Endothelial cell of umbilical vein (primary cell): ENCODE measurements at regions not wholly inside any gene's neighbourhood (a gene's known extent, or its start where the extent isn't known, plus 50 kb on each side); places are given as distances from the start of the nearest gene placed in this dataset.

Source experiments
- BruUV-seq: library from RNA; stranded (reverse); fragments of 400-500 nt; replicated peaks from 2 replicates; lab custom pipeline; 2021; lab: Mats Ljungman, UMichigan
- CTCF ChIA-PET: fragments of 300-600, 350-600 bp; sonication (Branson Sonifier 250); formaldehyde crosslinking; loops from one replicate; lab custom pipeline; 2021; ENCODE audit warnings: antibody characterized with exemption, inconsistent platforms; lab: Charles Lee
- POLR2A ChIA-PET: fragments of 300-600, 350-600 bp; sonication (Branson Sonifier 250); formaldehyde crosslinking; loops from one replicate; lab custom pipeline; 2021; ENCODE audit warnings: antibody characterized with exemption, inconsistent platforms; lab: Charles Lee
- DNase-seq: peaks from one replicate; pipeline ENCODE4 v3.0.0-alpha.2; 2011; ENCODE audit warnings: low read depth, low spot score
- FAIRE-seq: peaks from 2 replicates; lab custom pipeline; 2011; peaks lifted over from hg19 to GRCh38; lab: Jason Lieb, UNC
- H2AFZ ChIP-seq: 2 replicates; pipeline ENCODE4 v1.6.0; 2012; ENCODE audit warnings: low read depth, low read length, control low read depth, inconsistent platforms
- H3K27ac ChIP-seq: 2 replicates; pipeline ENCODE4 v1.5.1; 2011; ENCODE audit warnings: low read depth, mild to moderate bottlenecking, control low read depth, low read length, moderate library complexity; ENCODE audit not compliant: insufficient read depth
- H3K27me3 ChIP-seq, 2 experiments: 2 replicates each; pipeline versions ENCODE4 v1.6.0 to v1.6.1; 2011; ENCODE audit warnings: low read length in 2 of 2, mixed read lengths in 1 of 2; ENCODE audit not compliant: control insufficient read depth in 2 of 2, insufficient read depth in 2 of 2
- H3K36me3 ChIP-seq, 2 experiments: 2 replicates in 1 of 2; 3 replicates in 1 of 2; pipeline ENCODE4 v1.5.1; 2011; ENCODE audit warnings: low read length in 2 of 2, mild to moderate bottlenecking in 1 of 2, moderate library complexity in 1 of 2; ENCODE audit not compliant: control insufficient read depth in 2 of 2, insufficient read depth in 2 of 2; ENCODE audit errors: extremely low read depth in 1 of 2
- H3K4me1 ChIP-seq: 3 replicates; pipeline ENCODE4 v1.5.1; 2011; ENCODE audit warnings: mild to moderate bottlenecking, low read length; ENCODE audit not compliant: control insufficient read depth, insufficient read depth; ENCODE audit errors: extremely low read depth
- H3K4me2 ChIP-seq: 2 replicates; pipeline ENCODE4 v1.6.1; 2011; ENCODE audit warnings: low read length, control low read depth, mixed read lengths; ENCODE audit not compliant: insufficient read depth
- H3K4me3 ChIP-seq, 3 experiments: fragments of 200-600 bp in 1 of 3; sonication (generic), shearing (Covaris generic) in 1 of 3; replicated peaks in 1 of 3; 2 replicates each; pipeline ENCODE4 v1.5.1; 2011 to 2016; ENCODE audit warnings: control low read depth in 3 of 3, low read length in 3 of 3, mild to moderate bottlenecking in 2 of 3, inconsistent platforms in 1 of 3, low read depth in 1 of 3, moderate library complexity in 1 of 3; ENCODE audit not compliant: insufficient read depth in 1 of 3
- H3K79me2 ChIP-seq: 2 replicates; pipeline ENCODE4 v1.6.0; 2012; ENCODE audit warnings: low read length, inconsistent platforms; ENCODE audit not compliant: control insufficient read depth, insufficient read depth
- H3K9ac ChIP-seq: replicated peaks from 2 replicates; pipeline ENCODE3; 2011; ENCODE audit warnings: low read length, control low read depth; ENCODE audit not compliant: insufficient read depth; ENCODE audit errors: extremely low read depth
- H3K9me1 ChIP-seq: replicated peaks from 3 replicates; pipeline ENCODE4 v1.6.0; 2011; ENCODE audit warnings: mild to moderate bottlenecking, low read length; ENCODE audit not compliant: control insufficient read depth, insufficient read depth; ENCODE audit errors: extremely low read depth
- H3K9me3 ChIP-seq: replicated peaks from 2 replicates; pipeline ENCODE4 v1.5.1; 2012; ENCODE audit warnings: low read length, inconsistent platforms; ENCODE audit not compliant: control insufficient read depth, insufficient read depth
- H4K20me1 ChIP-seq: replicated peaks from 2 replicates; pipeline ENCODE3; 2011; ENCODE audit warnings: mild to moderate bottlenecking, low read length; ENCODE audit not compliant: control insufficient read depth, insufficient read depth; ENCODE audit errors: extremely low read depth
- CTCF ChIP-seq, 2 donors: IDR thresholded peaks; 1 replicate in 1 of 2; 2 replicates in 1 of 2; pipeline ENCODE4 v1.5.1; 2011; ENCODE audit warnings: low read length in 2 of 2, mild to moderate bottlenecking in 2 of 2, moderate library complexity in 2 of 2, control low read depth in 1 of 2, inconsistent platforms in 1 of 2, low read depth in 1 of 2; ENCODE audit not compliant: insufficient read depth in 1 of 2; ENCODE audit errors: extremely low read depth in 1 of 2
- EZH2 ChIP-seq: IDR thresholded peaks from 2 replicates; pipeline ENCODE4 v1.6.1; 2012; ENCODE audit warnings: borderline replicate concordance, low read depth, mild to moderate bottlenecking, moderate library complexity, low read length, inconsistent platforms; ENCODE audit not compliant: severe bottlenecking
- MAX ChIP-seq: IDR thresholded peaks from 2 replicates; pipeline ENCODE4 v1.6.1; 2011; ENCODE audit not compliant: insufficient read depth, insufficient read length
- dilution Hi-C: fragments of 300-500 bp; cut with MboI; formaldehyde crosslinking; loops from one replicate; pipeline ENCODE4 v1.15.0; 2019; ENCODE audit warnings: low sequenced_read_pairs; ENCODE audit not compliant: extremely low pct_ligation_motif_present
- intact Hi-C: fragments of 100-400 bp; cut with micrococcal nuclease; formaldehyde crosslinking; loops from one replicate; pipeline ENCODE4 v1.10.0; 2022

- H3K9me1 ChIP-seq, result no peaks in the 10 kb centered on the region
- no TSS peak for BruUV-seq
- peak; percentile 88 for FAIRE-seq
- no peak overlapping the region for H3K27ac ChIP-seq
- no peaks in the 10 kb centered on the region for H3K9me3 ChIP-seq
- H3K4me1 ChIP-seq, result no peaks in the 10 kb centered on the region
- H2AFZ ChIP-seq, result no peak overlapping the region
- H3K27me3 ChIP-seq, result peaks cover 12 to 13% of the 10 kb centered on the region in 2 experiments
- H3K4me2 ChIP-seq, result no peak overlapping the region
- H3K4me3 ChIP-seq, result no peak overlapping the region
- H3K36me3 ChIP-seq, result no peaks in the 10 kb centered on the region
- CTCF ChIA-PET, result interaction anchor here (0.5 to 3.2 kb wide), 95 partner anchors 8 to 379 kb away, joined by 3 to 107 read pairs (median 5); partner anchors contain the start of gene SIM2
- POLR2A ChIA-PET, result no interaction called here
- H4K20me1 ChIP-seq, result no peaks in the 10 kb centered on the region
- peak; percentile 73 to 76 for TF ChIP-seq CTCF (IDR thresholded peaks at IDR 0.05; ENCODE audit: extremely low read depth in 1 of 2, insufficient read depth in 1 of 2, low read depth in 1 of 2, low read length in 2 of 2)
- TF ChIP-seq MAX, result no peak
- no peak for TF ChIP-seq EZH2
- intact Hi-C loops, result loop anchor here (1.0 kb wide), 3 partner anchors 32 to 297 kb away; no protein-coding TSS in a partner anchor
- DNase-seq, result peak; percentile 36
- dilution Hi-C loops, result no loop called here
- no peaks in the 10 kb centered on the region for H3K79me2 ChIP-seq
- H3K9ac ChIP-seq, result no peak overlapping the region
These were observed 68.3 kb upstream of the SIM2 start for GRCh38 chr21:36630485-36631206.

- Histone ChIP-seq H3K9me3 (no peaks in the 10 kb centered on the region), H3K9me1 (no peaks in the 10 kb centered on the region), H4K20me1 (no peaks in the 10 kb centered on the region), H3K27ac (no peak overlapping the region), H3K79me2 (no peaks in the 10 kb centered on the region), H3K36me3 (no peaks in the 10 kb centered on the region), H3K4me1 (peaks cover 21% of the 10 kb centered on the region), H3K4me2 (no peak overlapping the region), H3K9ac (no peak overlapping the region), H3K27me3 (peaks cover 7 to 10% of the 10 kb centered on the region in 2 experiments), H3K4me3 (no peak overlapping the region), H2AFZ (no peak overlapping the region)
- TF ChIP-seq CTCF (IDR thresholded peaks at IDR 0.05; ENCODE audit: extremely low read depth in 1 of 2, insufficient read depth in 1 of 2, low read depth in 1 of 2, low read length in 2 of 2), result no peak
- no peak for FAIRE-seq
- DNase-seq, result no peak
- ChIA-PET POLR2A (interaction anchor here (1.2 kb wide), 1 partner anchor 11 kb away, joined by 4 read pairs; no protein-coding TSS in a partner anchor), CTCF (interaction anchor here (1.2 kb wide), 1 partner anchor 291 kb away, joined by 4 read pairs; no protein-coding TSS in a partner anchor)
- dilution Hi-C loops, result no loop called here
- no TSS peak for BruUV-seq
- intact Hi-C loops, result no loop called here
These were observed 62.9 kb upstream of the SIM2 start for GRCh38 chr21:36636016-36636415.
